ENCODE measurements at regions not wholly inside any gene's neighbourhood (a gene's known extent, or its start where the extent isn't known, plus 50 kb on each side); places are given as distances from the start of the nearest gene placed in this dataset.

DNA sequence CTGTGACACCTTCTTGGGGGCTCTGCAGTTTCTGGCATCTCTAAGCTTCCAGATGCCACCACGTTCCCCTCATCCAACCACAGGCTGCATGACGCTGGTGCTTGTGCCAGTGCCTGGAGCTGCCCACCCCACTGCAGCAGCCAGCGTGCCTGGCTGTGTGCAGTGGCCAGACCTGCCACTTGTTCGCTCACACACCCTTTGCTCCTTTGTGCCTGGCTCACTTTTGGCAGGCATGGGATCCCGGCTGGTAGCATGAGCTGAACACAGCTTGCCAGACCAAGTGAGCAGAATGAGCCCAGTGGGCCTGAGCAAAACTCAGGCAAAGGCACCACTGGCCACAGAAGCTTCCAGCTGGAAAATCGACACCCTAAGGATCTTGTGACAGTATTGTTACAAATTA, 562.9 kb upstream of the ACO1 start:
- Histone ChIP-seq H3K9me2 (ENCODE audit: insufficient read depth) (no peaks in the 10 kb centered on the region), H3K36me3 (ENCODE audit: control insufficient read depth in 1 of 2, insufficient read depth in 2 of 2, low read length in 2 of 2) (no peaks in the 10 kb centered on the region), H3K4me2 (ENCODE audit: low read length) (no peak overlapping the region), H3K4me3 (replicated peaks in 1 of 2; ENCODE audit: low read depth in 1 of 2, low read length in 2 of 2) (no peak overlapping the region), H3K9ac (ENCODE audit: low read length) (no peak overlapping the region), H3K4me1 (ENCODE audit: control insufficient read depth in 1 of 2, insufficient read depth in 2 of 2, low read length in 2 of 2) (no peaks in the 10 kb centered on the region), H3K27ac (ENCODE audit: low read depth, low read length) (no peak overlapping the region), H4K20me1 (ENCODE audit: insufficient read depth) (no peaks in the 10 kb centered on the region), H3K9me3 (ENCODE audit: control insufficient read depth in 1 of 2, insufficient read depth in 1 of 2, low read depth in 1 of 2, low read length in 2 of 2) (peaks cover 3 to 6% of the 10 kb centered on the region in 2 experiments; a peak in 2 of 4 replicates), H2AFZ (ENCODE audit: low read depth, low read length, poor library complexity, severe bottlenecking) (no peak overlapping the region), H3K27me3 (ENCODE audit: insufficient read depth, low read length) (no peaks in the 10 kb centered on the region), H3K79me2 (ENCODE audit: insufficient read depth, low read length) (no peaks in the 10 kb centered on the region)
- RAD21 ChIA-PET (ENCODE audit: low non-redundant PET in 1 of 2, low total read pairs in 2 of 2, uncharacterized antibody in 2 of 2, unreplicated experiment in 2 of 2), result no interaction called here
- no TSS peak for BruUV-seq (replicated peaks)
- CTCF ChIA-PET, result no interaction called here
- DNase-seq (ENCODE audit: low read depth, low spot score), result no peak
- intact Hi-C loops (cut with micrococcal nuclease), result no loop called here
- ATAC-seq, result no peak
- POLR2A ChIA-PET, result no interaction called here
- TF ChIP-seq JUND (IDR thresholded peaks at IDR 0.05), result no peak
- TF ChIP-seq SP1 (IDR thresholded peaks at IDR 0.05; ENCODE audit: low read depth), result no peak
- TF ChIP-seq, protein P1, sequence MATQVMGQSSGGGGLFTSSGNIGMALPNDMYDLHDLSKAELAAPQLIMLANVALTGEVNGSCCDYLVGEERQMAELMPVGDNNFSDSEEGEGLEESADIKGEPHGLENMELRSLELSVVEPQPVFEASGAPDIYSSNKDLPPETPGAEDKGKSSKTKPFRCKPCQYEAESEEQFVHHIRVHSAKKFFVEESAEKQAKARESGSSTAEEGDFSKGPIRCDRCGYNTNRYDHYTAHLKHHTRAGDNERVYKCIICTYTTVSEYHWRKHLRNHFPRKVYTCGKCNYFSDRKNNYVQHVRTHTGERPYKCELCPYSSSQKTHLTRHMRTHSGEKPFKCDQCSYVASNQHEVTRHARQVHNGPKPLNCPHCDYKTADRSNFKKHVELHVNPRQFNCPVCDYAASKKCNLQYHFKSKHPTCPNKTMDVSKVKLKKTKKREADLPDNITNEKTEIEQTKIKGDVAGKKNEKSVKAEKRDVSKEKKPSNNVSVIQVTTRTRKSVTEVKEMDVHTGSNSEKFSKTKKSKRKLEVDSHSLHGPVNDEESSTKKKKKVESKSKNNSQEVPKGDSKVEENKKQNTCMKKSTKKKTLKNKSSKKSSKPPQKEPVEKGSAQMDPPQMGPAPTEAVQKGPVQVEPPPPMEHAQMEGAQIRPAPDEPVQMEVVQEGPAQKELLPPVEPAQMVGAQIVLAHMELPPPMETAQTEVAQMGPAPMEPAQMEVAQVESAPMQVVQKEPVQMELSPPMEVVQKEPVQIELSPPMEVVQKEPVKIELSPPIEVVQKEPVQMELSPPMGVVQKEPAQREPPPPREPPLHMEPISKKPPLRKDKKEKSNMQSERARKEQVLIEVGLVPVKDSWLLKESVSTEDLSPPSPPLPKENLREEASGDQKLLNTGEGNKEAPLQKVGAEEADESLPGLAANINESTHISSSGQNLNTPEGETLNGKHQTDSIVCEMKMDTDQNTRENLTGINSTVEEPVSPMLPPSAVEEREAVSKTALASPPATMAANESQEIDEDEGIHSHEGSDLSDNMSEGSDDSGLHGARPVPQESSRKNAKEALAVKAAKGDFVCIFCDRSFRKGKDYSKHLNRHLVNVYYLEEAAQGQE (IDR thresholded peaks at IDR 0.05; ENCODE audit: low read depth), result no peak
- TF ChIP-seq FOSL1 (IDR thresholded peaks at IDR 0.05; ENCODE audit: low read depth), result no peak

DNA sequence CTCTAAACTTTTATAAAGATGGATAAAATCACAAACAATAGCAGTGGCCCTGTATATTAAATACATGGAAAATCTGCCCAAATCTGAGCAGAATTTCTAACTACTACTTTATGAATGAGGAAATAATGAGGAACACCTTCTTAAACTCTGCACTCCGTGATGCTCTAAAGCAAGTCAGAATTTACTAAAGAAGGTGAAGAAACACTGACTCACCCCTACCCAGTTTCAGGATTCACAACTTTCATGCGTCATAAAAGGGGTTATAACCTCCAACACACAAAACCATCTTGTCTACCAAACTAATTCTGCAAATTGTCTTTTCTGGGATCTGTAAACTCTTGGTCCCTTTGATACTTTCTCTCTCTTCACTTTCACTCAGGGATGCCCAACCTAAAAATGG, 561.1 kb upstream of the ACO1 start:
- Histone ChIP-seq H2AFZ (ENCODE audit: low read depth, low read length, poor library complexity, severe bottlenecking) (no peak overlapping the region), H3K9ac (ENCODE audit: low read length) (no peak overlapping the region), H3K4me2 (ENCODE audit: low read length) (no peak overlapping the region), H3K27me3 (ENCODE audit: insufficient read depth, low read length) (no peaks in the 10 kb centered on the region), H3K4me1 (ENCODE audit: control insufficient read depth in 1 of 2, insufficient read depth in 2 of 2, low read length in 2 of 2) (no peaks in the 10 kb centered on the region), H3K9me3 (ENCODE audit: control insufficient read depth in 1 of 2, insufficient read depth in 1 of 2, low read depth in 1 of 2, low read length in 2 of 2) (peaks cover 3 to 6% of the 10 kb centered on the region in 2 experiments; a peak in 2 of 4 replicates), H4K20me1 (ENCODE audit: insufficient read depth) (no peaks in the 10 kb centered on the region), H3K79me2 (ENCODE audit: insufficient read depth, low read length) (no peaks in the 10 kb centered on the region), H3K4me3 (replicated peaks in 1 of 2; ENCODE audit: low read depth in 1 of 2, low read length in 2 of 2) (no peak overlapping the region), H3K9me2 (ENCODE audit: insufficient read depth) (no peaks in the 10 kb centered on the region), H3K27ac (ENCODE audit: low read depth, low read length) (no peak overlapping the region), H3K36me3 (ENCODE audit: control insufficient read depth in 1 of 2, insufficient read depth in 2 of 2, low read length in 2 of 2) (no peaks in the 10 kb centered on the region)
- RAD21 ChIA-PET (ENCODE audit: low non-redundant PET in 1 of 2, low total read pairs in 2 of 2, uncharacterized antibody in 2 of 2, unreplicated experiment in 2 of 2), result no interaction called here
- BruUV-seq (replicated peaks), result no TSS peak
- CTCF ChIA-PET, result no interaction called here
- POLR2A ChIA-PET, result no interaction called here
- DNase-seq (ENCODE audit: low read depth, low spot score) (no peak), ATAC-seq (no peak)
- intact Hi-C loops (cut with micrococcal nuclease), result no loop called here
- TF ChIP-seq, protein P2, sequence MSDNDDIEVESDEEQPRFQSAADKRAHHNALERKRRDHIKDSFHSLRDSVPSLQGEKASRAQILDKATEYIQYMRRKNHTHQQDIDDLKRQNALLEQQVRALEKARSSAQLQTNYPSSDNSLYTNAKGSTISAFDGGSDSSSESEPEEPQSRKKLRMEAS (IDR thresholded peaks at IDR 0.05), result no peak
- TF ChIP-seq TCF7L2 (IDR thresholded peaks at IDR 0.05; ENCODE audit: borderline replicate concordance, extremely low read depth, insufficient read depth, insufficient read length) (no peak), ZFX (IDR thresholded peaks at IDR 0.05) (no peak), SP1 (IDR thresholded peaks at IDR 0.05; ENCODE audit: low read depth) (no peak), POLR2A (IDR thresholded peaks at IDR 0.05; ENCODE audit: borderline replicate concordance, extremely low read depth, insufficient read depth, insufficient read length) (no peak), EZH2phosphoT487 (IDR thresholded peaks at IDR 0.05; ENCODE audit: borderline replicate concordance) (no peak)
- TF ChIP-seq, protein P1 (IDR thresholded peaks at IDR 0.05; ENCODE audit: low read depth), result no peak
- TF ChIP-seq, protein P3, sequence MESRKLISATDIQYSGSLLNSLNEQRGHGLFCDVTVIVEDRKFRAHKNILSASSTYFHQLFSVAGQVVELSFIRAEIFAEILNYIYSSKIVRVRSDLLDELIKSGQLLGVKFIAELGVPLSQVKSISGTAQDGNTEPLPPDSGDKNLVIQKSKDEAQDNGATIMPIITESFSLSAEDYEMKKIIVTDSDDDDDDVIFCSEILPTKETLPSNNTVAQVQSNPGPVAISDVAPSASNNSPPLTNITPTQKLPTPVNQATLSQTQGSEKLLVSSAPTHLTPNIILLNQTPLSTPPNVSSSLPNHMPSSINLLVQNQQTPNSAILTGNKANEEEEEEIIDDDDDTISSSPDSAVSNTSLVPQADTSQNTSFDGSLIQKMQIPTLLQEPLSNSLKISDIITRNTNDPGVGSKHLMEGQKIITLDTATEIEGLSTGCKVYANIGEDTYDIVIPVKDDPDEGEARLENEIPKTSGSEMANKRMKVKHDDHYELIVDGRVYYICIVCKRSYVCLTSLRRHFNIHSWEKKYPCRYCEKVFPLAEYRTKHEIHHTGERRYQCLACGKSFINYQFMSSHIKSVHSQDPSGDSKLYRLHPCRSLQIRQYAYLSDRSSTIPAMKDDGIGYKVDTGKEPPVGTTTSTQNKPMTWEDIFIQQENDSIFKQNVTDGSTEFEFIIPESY (IDR thresholded peaks at IDR 0.05; ENCODE audit: extremely low read depth, insufficient replicate concordance, low read length), result no peak
- TF ChIP-seq, protein P4, sequence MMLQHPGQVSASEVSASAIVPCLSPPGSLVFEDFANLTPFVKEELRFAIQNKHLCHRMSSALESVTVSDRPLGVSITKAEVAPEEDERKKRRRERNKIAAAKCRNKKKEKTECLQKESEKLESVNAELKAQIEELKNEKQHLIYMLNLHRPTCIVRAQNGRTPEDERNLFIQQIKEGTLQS (IDR thresholded peaks at IDR 0.05), result no peak
